ENCODE measurements at regions not wholly inside any gene's neighbourhood (a gene's known extent, or its start where the extent isn't known, plus 50 kb on each side); places are given as distances from the start of the nearest gene placed in this dataset.

DNA sequence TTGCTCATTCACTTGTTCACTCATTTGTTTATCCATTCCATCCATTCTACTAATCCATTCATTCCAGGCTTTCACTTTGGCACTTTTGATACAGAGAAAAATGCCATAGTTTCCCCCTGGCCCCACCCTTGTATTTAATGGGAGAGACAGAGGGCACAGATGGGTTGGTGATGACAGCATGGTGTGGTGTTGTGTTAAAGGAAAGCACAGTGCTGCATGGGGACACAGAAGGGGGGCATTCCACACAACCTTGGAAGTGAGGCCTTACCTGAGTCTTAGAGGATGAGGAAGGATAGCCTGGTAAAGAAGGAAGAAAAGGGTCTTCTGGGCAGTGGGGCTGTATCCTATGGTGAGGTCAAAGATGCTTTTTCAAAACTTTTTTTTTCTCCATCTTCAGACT lies 248.5 kb upstream of the C11orf87 start:
- DNase-seq, result no peak

DNA sequence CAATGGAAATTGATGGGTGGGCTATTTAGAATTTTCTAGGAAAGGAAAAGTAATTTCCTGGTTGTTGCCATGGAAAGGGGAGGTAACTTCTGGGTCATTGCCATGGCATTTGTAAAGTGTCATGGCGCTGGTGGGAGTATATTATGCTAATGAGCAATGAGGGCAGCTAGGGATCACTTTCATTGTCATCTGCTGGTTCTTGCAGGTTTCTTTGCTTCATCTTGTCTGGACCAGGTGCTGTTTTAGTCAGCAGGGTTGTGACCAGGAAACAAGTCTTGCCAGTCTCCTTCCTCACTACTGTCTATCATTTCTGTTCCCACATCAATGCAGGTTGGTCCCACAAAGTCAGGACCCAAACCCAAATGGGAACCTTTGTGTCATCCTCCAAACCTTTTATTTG lies 237.6 kb upstream of the C11orf87 start:
- DNase-seq, result no peak

DNA sequence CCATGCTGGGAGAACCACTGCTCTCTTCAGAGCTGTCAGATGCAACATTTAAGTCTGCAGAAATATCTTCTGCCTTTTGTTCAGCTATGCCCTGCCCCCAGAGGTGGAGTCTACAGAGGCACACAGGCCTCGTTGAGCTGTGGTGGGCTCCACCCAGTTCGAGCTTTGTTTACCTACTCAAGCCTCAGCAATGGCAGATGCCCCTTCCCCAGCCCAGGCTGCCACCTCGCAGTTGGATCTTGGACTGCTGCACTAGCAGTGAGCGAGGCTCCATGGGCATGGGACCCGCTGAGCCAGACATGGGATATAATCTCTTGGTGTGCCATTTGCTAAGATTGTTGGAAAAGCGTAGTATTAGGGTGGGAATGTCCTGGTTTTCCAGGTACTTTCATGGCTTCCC lies 229.1 kb upstream of the C11orf87 start:
- DNase-seq, result no peak

DNA sequence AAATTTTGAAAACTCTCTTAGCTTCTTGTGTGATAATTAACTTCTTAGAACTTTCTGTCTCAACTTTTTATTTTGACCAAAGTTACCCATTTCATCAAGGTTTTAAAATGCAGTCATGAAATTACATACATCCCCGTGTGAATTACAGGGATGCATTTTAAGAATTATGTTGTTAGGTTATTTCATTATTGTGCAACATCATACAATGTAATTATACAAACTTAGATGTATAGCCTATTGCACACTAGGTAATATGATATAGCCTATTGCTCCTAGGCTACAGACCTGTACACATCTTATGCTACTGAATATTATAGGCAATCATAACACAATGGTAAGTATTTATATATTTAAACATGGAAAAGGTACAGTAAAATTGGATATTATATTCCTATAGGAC lies 228.1 kb upstream of the C11orf87 start:
- DNase-seq, result no peak

DNA sequence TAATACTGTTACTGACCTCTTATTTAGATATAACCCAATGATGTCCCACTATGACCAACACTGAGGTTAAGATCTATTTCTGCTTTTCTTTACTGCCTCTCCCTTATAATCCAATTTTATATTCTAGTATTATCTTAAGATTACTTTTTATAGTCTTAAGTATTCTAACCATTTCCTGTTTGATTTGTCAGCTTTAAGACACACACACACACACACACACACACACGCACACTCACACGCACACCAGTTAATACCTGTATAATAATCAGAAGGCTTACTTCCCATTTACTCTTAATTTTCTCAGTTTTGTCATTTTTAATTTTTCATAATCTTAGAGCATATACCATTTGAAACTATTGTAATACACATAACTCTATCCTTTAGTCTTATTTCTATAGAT lies 226.0 kb upstream of the C11orf87 start:
- DNase-seq, result no peak

DNA sequence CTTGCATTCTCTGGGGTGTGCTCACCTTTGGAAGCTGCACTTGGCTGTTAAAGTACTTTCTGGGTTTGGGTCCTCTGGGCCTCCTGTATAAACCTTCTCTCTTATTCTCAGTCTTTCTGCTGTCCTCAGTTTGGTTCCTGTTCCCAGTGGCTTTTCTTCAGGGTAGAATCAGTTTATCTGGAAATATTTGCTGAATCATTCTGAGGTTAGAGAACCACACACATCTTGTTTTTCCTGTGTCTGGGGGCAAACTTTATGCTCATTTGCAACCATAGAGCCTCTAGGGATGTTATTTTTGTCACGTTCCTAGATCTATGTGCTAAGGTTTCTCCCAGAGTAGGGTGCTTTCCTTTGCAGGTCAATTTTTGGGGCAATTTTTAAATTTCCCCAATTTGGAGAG lies 224.3 kb upstream of the C11orf87 start:
- DNase-seq, result no peak

DNA sequence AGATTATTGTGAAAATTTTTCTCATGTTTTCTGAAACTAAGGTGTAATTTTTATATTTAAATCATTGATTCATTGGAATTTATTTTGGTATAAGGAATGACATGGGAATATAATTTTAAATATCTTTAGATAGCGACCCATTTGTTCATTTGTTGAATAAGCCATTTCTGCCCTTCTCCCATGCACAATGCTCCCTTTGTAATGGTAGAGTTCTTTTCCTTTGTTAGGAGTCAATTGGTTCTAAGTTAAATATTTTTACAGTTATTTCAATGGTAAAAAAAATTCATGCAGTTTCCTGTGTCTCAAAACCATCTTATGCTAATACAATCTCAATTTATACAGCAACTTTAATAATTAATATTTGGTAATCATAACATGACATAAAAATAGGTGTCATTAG lies 218.8 kb upstream of the C11orf87 start:
- DNase-seq, result no peak

DNA sequence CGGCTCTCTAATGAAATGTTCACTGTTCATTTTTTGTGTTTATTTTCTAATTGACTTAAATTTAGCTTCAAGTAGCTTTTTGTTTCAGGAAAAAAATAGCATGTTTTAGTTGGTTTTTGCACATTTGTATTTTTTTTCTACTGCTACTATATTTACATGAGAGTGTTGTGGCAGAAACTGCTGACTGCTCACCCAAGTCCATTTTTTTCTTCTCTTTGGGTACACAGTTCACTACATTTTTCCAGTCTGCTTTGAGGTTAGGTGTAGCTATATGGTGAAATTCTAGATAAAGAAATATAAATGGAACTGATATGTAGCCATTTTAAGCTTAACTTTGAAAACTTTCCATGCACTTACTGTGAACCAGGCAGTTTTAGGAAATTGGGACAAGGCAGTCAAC lies 216.7 kb upstream of the C11orf87 start:
- DNase-seq, result no peak

DNA sequence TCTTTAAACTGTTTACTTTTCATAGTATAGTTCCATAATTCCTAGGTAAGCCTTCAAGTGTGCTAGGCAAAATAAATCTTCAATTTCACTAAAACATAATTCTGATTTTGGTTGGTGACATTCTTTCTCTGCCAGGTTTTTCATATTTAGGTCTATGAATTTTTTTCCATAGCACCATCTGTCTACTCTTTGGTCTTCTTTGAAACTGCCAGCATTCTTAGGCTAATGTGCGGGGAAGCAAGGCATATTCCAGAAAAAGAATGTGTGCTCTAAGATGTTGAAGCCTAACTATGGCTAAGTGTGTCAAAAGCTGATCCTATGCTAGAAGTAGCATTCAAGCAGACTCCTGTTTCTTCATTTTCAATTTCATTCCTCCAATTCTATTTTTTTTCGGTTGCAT lies 213.9 kb upstream of the C11orf87 start:
- no peak for DNase-seq

DNA sequence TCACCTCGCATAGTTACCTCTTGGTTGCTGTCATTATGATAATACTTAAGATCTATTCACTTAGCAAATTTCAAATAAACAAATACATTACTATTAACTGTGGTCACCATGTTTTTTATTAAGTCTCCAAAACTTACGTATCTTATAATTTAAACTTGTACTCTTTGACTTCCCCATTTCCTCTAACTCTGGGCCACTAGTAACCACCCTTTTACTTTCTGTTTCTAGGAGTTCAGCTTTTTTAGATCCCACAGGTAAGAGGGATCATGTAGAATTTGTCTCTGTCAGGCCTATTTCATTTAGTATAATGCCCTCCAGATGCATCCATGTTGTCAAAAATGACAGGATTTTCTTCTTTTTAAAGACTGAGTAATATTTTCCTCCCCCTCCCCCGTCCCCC lies 212.4 kb upstream of the C11orf87 start:
- DNase-seq, result no peak

DNA sequence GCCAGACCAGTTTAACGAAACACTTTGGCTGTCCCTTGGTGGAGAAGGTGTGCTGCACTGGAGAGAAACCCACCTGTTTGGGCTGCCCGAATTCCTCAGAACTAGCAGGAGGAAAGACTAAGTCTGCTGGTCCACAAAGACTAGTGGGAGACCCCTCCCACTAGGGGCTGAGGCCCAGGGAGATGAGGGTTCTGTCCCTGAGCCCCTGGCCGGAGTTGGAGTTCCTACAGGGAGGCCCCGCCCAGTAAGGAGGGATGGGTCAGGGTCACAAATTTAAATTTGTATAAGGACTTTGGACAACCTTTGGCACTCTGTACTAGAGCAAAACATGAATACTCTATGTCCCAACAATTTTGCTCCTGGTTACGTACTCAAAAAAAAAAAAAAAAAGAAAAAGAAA lies 200.8 kb upstream of the C11orf87 start:
- no peak for DNase-seq

DNA sequence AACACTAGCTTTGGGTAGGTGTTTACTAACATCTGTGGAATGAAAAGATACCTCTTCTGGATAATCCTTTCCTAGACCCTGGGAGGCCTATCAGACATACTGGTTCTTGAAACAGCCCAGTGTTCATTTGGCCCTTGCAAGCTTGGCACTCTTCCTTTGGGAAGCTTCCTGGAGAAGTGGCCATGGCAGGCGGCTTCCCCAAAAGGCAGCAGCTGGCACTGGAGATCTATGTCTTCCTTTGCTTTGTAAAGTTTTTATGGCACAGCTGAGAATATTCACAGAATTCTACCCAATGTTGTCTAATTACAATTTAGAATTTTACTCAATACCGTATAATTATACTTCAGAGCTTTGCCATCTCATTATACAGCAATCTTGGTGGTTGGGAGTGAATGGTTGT lies 199.2 kb upstream of the C11orf87 start:
- DNase-seq, result no peak

DNA sequence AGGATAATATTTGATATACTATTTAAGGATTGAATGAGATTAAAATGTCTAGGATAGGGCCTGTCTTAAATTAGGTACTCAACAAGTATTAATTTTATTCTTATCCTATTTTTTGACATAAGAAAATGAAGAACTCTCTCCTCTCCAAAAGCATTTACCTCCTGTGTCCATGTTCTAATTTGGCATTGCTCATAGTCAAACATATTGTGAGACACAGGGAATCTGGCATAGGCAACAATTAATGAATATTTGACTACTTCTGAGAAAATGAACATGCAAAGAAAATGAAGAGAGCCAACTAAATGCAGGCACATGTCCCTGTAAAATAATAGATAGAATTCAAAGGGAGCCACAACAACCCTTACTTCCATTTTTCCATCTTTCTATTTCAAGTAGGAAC lies 198.5 kb upstream of the C11orf87 start:
- no peak for DNase-seq

DNA sequence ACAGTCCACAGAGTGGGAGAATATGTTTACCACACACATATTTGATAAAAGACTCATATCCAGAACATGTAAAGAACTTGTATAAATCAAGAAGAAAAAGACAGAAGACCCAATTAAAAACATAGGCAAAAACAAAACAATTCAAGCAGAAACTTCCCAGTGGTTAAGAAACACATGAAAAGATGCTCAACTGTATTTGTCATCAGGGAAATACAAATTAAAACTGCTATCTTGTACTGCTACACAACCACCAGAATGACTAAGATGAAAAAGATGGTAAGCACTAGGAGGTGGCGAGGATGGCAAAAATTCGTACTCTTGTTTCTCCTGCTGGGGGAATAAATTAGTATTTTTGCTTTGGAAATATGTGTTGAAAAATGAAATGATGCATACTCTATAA lies 192.3 kb upstream of the C11orf87 start:
- DNase-seq, result no peak

DNA sequence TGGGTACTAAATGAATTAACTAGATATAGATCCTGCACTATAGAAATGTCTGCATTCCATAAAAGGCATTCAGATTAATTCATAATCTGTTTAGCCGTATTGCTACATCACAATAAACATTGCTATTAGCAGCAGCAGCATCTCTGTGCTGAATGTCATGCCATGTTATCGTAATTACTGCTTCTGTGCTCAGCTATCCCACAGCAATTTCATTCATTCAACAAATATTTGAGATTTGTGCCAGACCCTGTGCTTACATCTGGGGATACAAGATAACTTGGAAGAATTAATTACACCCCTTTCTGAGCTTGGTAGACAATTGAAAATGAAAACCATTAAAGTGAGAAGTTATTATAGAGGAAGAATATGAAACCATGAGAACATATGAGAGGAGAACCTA lies 185.8 kb upstream of the C11orf87 start:
- DNase-seq, result no peak

DNA sequence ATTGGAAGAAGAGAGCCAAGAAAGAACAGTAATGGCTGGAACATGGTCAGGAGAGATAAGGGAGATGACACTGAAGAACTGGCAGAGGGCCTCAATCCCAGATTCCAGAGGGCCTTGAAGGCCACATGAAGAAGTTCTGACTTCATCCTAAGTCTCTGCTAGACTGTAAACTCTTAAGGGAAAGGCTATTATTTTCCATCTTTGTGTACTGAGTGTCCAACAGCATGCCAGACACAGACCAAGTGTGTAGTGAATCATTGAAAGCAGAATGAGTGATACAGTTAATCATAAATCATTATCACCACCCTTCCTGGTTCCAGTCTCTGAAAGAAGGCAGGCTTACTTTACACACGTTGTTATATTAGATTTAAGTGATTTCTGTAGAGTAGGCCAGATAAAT lies 185.3 kb upstream of the C11orf87 start:
- no peak for DNase-seq

DNA sequence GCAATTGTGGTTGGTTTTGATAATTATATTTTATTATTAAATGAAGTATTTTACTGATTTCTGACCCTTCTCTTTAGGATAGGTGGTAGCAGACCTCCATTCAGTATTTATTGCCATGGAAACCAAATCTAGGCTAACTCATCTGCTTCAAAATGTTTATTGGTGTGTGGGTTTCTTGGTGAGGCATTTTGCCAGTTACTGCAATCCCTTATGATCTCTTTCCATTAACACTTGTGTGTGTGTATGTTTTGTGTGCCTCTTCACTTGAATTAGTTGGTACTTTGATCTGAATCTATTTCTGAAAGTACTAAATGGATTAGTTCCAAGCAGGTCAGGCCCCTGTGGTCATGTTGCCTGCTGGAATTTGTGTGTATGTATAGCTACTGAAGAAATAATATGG lies 184.4 kb upstream of the C11orf87 start:
- no peak for DNase-seq

DNA sequence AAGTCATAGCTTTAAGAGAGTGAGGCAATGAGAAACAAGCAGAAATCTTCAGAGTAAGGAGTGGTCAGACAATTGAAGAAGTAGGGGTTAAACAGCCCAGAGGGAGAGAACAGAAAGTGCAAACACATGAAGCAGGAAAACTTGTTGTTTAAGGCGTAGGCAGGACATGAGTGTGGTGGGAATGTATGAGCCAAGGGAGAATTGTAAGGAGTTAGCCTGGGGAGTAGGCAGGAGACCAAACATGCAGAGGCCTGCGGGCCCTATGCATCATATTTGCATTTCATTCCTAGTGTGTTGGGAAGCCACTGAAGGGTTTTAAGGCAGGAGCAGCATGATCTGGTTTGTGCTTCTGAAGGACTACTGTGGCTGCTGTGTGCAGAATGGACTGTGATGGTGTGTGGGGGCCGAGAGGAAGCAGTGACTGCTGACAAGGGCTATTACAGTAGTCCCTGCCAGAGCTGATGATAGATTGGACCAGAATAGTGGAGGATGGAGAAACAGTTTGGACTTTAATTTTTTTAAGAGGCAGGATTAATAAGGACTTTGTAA lies 179.9 kb upstream of the C11orf87 start:
- DNase-seq, result no peak

DNA sequence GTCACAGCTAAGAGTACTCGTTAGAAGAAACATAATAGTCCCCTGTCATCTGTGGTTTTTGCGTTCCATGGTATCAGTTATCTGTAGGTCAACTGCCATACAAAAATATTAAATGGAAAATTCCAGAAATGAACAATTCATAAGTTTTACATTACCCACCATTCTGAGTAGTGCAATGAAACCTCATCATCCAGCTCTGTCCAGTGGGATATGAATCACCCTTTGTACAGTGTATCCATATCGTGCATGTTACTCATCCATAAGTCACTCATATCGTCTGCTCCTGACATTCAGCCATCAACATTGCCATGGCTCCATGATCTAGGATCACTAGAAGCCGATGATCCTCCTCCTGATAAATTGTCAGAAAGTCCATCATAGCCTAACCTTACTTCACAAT lies 174.9 kb upstream of the C11orf87 start:
- DNase-seq, result no peak

DNA sequence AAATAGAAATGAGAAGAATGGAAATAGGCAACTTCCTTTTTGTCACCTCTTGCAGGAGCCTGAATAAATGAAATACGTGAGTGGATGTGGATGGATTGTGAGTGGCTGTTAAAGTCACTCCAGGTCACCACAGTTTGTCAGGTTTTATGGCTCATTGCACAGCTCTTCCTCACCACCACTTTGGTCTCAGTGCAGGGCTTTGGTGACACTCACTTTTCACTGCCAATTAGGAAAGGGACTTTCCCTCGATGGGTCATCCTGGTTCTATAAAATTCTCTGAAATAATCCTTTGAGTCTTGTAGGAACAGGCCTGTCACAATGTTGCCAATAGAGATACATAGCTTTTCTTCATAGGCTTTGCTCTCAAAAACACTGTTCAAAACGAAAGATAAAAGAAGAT lies 172.4 kb upstream of the C11orf87 start:
- no peak for DNase-seq

DNA sequence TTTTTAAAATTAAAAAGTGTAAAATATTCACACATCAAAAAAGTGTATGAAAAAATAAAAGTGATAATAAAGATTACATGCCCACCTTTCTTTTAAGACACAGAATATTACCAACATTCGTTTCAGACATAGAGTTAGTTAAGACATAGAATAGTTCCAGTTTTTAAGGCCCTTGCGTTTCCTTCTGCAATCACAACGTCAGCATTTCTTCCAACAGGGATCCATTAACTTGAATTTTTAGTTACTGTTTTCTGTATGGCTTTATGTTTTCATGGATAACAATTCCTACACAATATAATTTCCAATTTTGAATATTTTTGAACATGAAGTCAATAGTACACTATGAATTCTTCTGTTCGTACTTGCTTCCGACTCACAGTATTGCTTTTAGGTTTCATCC lies 170.8 kb upstream of the C11orf87 start:
- no peak for DNase-seq

DNA sequence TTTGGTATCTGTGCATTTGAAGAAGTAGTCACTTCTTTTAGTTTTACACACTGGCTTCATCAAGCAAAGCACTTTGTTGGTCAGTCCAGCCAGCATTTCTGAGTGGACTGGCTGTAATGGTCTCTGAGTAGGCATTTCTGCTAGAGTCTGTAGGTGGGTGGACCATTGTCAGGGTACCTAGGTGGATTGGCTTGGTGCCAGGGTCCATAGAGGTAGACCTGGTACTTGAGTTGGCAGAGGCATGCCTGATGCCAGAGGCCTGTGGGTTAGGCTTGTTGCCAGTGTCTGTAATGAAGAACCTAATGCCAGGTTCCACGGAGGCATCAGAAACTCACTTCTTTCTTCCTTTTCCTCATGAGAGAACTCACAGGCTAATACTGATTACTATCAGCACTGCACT lies 157.9 kb upstream of the C11orf87 start:
- no peak for DNase-seq

DNA sequence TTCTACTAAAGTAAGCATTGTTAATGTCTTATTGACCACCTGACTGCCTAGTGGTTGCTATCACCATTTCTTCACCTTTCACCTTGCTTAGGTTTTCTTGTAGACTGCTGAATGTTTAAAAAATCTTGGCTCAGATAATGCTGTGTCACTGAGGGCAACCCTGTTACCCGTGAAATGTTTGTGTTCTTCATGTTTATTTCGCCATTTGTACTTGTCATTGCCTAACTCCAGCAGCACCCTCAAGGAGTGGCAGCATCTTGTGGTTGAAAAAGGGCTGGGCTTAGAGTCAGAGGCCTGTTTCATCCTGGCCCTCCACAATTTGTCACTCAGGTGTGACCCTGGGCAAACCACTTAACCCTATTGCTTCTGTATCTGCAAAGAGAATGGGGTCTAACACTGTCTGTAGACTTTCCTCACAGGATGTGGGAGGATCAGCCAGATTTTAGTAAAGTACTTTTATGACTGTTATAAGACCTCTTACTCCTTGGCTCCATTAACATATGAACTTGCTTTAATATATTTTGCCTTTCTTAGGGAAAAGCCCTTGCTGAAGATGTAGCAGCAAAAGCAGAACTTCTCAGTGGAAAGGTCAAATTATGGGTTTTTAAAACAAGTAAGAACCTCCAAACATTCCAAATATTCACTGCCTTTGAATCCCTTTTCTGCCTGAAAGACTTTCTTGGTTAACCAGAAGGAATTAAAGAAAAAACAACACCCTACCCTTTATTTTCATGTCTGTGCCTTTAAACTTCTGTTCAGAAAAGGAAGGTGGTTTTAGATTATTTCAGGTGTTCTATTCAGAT lies 154.5 kb upstream of the C11orf87 start:
- DNase-seq, result no peak

DNA sequence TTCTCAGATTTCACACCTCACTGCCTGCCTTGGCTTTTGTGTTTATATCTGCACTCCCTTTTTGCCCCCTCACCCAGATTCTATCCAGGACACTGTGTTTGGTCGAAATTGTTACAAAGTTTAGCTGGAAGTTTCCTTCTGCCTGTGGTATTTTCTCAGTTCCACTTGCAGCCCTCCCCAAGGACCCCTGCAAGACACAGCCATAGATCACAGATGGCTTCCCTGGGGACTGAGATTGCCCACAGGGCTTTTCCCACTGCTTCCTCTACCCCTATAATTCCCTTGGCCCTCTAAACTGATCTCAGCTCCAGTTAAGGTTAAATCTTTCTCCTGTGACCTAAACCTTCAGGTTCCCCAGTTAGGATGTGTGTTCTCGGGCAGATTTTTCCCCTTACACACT lies 146.1 kb upstream of the C11orf87 start:
- DNase-seq, result no peak

DNA sequence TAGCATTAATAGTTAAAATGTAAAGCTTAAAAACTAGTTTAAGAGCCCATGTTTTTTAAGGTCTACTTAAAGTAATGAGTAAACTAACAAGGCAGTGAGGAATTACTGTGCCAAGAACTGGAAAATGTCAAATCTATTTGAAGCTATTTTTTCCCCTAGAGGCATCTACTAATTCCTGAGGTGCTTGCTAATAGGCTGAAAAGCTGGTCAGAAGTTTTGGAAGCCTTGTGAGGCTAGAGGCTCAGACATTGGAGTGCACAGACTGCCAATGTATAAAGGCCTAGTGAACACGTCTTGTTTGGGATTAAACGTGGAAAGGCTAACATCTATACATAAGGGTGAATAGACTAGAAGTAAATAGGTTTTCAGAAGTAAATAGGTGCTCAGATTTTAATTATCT lies 136.5 kb upstream of the C11orf87 start:
- no peak for DNase-seq
